ENCODE measurements at regions not wholly inside any gene's neighbourhood (a gene's known extent, or its start where the extent isn't known, plus 50 kb on each side); places are given as distances from the start of the nearest gene placed in this dataset.
A peak's percentile ranks its signal among the peaks of the same experiment; 100 is the strongest.

GRCh38 chr11:121711236-121711635, 258.5 kb upstream of the SORL1-AS1 start:
- no peak for ATAC-seq
- WGBS (ENCODE audit: low lambda C conversion rate) = 43% methylated on average over 2 of the region's 2 CpGs

More at GRCh38 chr11:121711236-121711635, 258.5 kb upstream of the SORL1-AS1 start:
- Histone ChIP-seq H3K27ac (ENCODE audit: extremely low read length, insufficient read depth, low read length) (no peak overlapping the region), H3K4me3 (replicated peaks in 1 of 3; ENCODE audit: insufficient read depth in 1 of 3, low read depth in 2 of 3, low read length in 3 of 3) (no peak overlapping the region), H3K4me2 (ENCODE audit: low read depth, low read length) (no peak overlapping the region), H4K20me1 (ENCODE audit: insufficient read depth, low read length) (no peaks in the 10 kb centered on the region), H3K4me1 (ENCODE audit: insufficient read depth, low read length) (peaks cover 8% of the 10 kb centered on the region; the same call in 1 of the 2 replicates), H3K27me3 (ENCODE audit: control insufficient read depth in 1 of 2, insufficient read depth in 2 of 2, low read length in 2 of 2) (no peaks in the 10 kb centered on the region), H3K9ac (ENCODE audit: insufficient read depth, low read depth, low read length) (no peak overlapping the region), H3K36me3 (replicated peaks in 1 of 2; ENCODE audit: control insufficient read depth in 1 of 2, insufficient read depth in 2 of 2, low read length in 2 of 2) (no peaks in the 10 kb centered on the region), H2AFZ (ENCODE audit: low read length) (no peak overlapping the region), H3K9me3 (ENCODE audit: low read length) (no peaks in the 10 kb centered on the region), H3K79me2 (ENCODE audit: insufficient read depth, low read length) (no peaks in the 10 kb centered on the region)
- BruUV-seq (replicated peaks) = no TSS peak
- DNase-seq (ENCODE audit: low spot score) = peak; percentile 83
- intact Hi-C loops (cut with micrococcal nuclease; ENCODE audit: unreplicated experiment) (no loop called here), in situ Hi-C loops (cut with HindIII; ENCODE audit: extremely low pct_ligation_motif_present, low pct_unique_long_range_greater_than_20kb) (no loop called here)
- ChIA-PET CTCF (ENCODE audit: low intra/inter-chr PET ratio, low total read pairs) (no interaction called here), POLR2A (no interaction called here)
- FAIRE-seq = no peak
- TF ChIP-seq REL (CRISPR knock-in tag; conservative IDR thresholded peaks at IDR 0.05) = no peak
- no peak for TF ChIP-seq SOX5 (CRISPR knock-in tag; IDR thresholded peaks at IDR 0.05; ENCODE audit: borderline replicate concordance)
- TF ChIP-seq DZIP1 (CRISPR knock-in tag; IDR thresholded peaks at IDR 0.05) = no peak
- no peak for TF ChIP-seq ZNF776 (CRISPR knock-in tag; IDR thresholded peaks at IDR 0.05)
- no peak for TF ChIP-seq RFX1 (IDR thresholded peaks at IDR 0.05)
- TF ChIP-seq IRF1 (CRISPR knock-in tag; IDR thresholded peaks at IDR 0.05; ENCODE audit: low read depth) = no peak
- TF ChIP-seq HNF1B (CRISPR knock-in tag; IDR thresholded peaks at IDR 0.05) = no peak
- TF ChIP-seq SOX13 (IDR thresholded peaks at IDR 0.05) = no peak
- TF ChIP-seq SOX13 (CRISPR knock-in tag; conservative IDR thresholded peaks at IDR 0.05 in 1 of 2, IDR thresholded peaks at IDR 0.05 in 1 of 2) = peak in 1 of 2 experiments; percentile 35; a peak in 1 of 4 replicates

Measured in HepG2 (cell line).